ENCODE measurements at regions not wholly inside any gene's neighbourhood (a gene's known extent, or its start where the extent isn't known, plus 50 kb on each side); places are given as distances from the start of the nearest gene placed in this dataset.

DNA sequence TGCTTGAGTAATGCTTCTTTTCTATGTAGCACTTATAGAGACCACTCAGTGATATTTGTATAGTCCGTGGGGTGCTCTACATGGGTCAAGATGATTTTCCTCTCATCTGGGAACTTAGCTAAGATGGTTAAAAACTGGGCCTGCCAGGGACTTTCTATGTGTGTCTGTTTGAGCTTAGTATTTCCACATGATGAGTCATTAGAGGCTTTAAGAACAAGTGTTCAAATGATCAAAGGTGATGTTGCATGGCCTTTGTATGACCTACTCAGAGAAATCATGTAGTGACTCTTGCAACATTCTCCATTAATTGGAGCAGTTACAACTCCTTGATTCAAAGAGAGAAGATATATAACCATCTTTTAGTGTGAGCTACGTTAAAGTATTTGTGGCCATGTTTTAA is 1480.5 kb upstream of the IGFBP7 start:
- TF ChIP-seq POLR2AphosphoS5 (IDR thresholded peaks at IDR 0.05; ENCODE audit: insufficient read depth, low read depth, low read length) (no peak), POLR2A (IDR thresholded peaks at IDR 0.05; ENCODE audit: low read depth, low read length) (no peak)
- TF ChIP-seq, protein P1, sequence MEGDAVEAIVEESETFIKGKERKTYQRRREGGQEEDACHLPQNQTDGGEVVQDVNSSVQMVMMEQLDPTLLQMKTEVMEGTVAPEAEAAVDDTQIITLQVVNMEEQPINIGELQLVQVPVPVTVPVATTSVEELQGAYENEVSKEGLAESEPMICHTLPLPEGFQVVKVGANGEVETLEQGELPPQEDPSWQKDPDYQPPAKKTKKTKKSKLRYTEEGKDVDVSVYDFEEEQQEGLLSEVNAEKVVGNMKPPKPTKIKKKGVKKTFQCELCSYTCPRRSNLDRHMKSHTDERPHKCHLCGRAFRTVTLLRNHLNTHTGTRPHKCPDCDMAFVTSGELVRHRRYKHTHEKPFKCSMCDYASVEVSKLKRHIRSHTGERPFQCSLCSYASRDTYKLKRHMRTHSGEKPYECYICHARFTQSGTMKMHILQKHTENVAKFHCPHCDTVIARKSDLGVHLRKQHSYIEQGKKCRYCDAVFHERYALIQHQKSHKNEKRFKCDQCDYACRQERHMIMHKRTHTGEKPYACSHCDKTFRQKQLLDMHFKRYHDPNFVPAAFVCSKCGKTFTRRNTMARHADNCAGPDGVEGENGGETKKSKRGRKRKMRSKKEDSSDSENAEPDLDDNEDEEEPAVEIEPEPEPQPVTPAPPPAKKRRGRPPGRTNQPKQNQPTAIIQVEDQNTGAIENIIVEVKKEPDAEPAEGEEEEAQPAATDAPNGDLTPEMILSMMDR (IDR thresholded peaks at IDR 0.05; ENCODE audit: extremely low read depth in 1 of 2, insufficient read depth in 1 of 2, low read depth in 1 of 2, low read length in 2 of 2) = no peak

Data from endothelial cell of umbilical vein (primary cell).